Frontal cortex (tissue), 3 donors: ENCODE measurements at regions not wholly inside any gene's neighbourhood (a gene's known extent, or its start where the extent isn't known, plus 50 kb on each side); places are given as distances from the start of the nearest gene placed in this dataset.
"Not testable (repeated sequence)": the region's sequence is repeated elsewhere in the genome, so short reads cannot be mapped to it uniquely, and the experiment has no call there.

Experiments
- DNase-seq, 2 donors: peaks; one replicate each; pipeline ENCODE4 v3.0.0; 2012; ENCODE audit warnings: low spot score in 2 of 2
- FAIRE-seq: peaks from 2 replicates; lab custom pipeline; 2012; peaks lifted over from hg19 to GRCh38; lab: Jason Lieb, UNC
- donor health status: control.
- donor health status: control.
- donor health status: control.

DNA sequence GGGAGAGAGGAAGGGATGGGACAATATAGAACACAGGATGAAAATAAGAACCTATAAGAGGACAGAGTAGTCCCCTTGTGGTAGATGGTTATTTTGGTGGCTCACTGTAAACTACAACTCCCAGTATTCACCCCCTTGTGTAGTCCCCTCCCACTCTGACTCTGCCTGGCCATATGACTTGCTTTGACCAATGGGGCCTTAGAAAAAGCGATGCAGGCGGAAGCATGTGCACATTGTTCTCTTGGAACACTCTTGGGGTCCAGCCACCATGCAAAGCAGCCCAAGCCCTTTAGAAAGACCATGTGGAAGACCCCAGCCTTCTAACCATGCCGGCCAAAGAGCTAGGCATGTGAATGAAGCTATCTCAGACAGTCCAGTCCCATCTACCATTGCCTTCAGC lies 415.0 kb downstream of the BCOR start:
- FAIRE-seq: no peak
- DNase-seq: no peak

GRCh38 chrX:39688219-39688575 lies 409.6 kb downstream of the BCOR start:
- FAIRE-seq (no peak), DNase-seq (no peak)

DNA sequence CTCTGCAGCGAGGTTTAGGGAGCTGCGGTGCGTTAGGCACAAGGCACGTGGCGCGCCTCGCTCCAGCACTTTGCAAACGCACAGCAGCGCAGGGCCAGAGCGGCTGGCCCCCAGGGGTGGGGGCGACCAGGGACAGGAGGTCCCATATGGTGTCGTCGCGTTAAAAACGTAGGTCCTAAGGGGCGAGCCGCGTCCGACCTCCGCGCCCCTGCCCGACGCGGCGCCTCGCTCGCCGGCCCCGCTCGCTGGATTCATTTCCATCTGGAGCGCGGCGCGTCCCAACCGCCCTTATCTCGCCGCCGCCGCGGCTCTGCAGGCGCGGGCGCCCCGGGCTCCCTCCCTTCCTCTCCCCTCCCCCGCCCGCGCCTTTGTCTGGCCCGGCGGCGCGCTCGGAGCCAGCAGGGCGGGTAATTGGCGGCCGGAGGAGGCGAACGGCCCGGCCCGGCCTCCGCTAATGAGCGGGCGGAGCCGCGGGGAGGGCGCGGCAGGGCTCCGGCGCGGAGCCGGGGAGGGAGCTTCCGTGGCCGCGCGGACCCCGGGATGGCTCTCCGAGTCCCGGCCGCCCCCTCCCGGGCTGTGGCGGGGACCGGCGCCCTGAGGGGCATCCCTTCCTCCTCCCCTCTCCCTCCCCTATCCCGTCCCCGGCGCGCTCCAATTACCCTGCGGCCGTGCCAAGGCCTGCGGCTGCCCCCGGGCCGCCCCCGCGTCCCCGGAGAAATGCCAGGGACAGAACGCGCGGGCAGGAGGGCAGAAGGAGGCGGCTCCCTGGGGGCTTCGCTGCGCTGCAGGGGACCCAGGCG lies 409.0 kb downstream of the BCOR start:
- peak; percentile 71 to 81 for DNase-seq
- FAIRE-seq: no peak

GRCh38 chrX:39689376-39690104 lies 408.2 kb downstream of the BCOR start:
- DNase-seq (peak in 1 of 2 donors; percentile 29), FAIRE-seq (no peak)

DNA sequence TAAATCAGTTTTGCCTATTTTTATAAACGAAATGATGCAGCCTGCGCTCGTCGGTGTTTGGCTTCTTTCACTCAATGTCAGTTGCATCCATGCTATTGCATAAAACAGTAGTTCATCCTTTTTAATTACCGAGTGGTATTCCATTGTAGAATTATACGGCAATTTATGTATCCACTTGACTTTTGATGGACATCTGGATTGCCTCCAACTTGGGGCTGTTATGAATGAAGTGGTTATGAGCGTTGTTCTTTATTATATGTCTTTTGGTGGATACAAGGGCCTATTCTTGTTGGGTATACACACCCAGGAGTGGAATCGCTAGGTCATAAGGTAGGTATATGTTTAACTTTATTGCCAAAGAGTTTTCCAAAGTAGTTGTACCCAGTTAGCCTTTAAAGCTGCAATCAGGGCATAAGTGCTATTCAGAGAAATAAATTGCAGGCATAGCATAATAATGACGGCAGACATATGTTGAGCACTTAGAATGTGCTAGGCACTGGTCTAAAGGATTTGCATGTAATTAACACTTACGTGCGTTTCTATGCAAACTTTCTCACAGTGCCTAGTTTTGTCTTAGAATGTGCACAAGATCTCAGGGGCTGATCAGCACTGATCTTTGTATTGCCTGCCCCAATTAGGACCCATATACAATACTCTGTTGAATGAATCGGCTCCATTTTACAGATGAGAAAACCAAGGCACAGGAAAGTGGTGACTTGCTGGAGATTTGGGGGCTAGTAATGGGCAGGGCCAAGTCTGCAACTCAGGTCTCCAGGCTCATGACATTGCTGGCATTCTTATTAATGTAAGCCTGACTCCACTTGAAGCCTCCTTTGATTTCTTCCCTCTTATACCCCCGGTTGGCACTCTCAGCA lies 407.0 kb downstream of the BCOR start:
- FAIRE-seq (no peak), DNase-seq (no peak)

- no peak for FAIRE-seq
- no peak for DNase-seq
Measured at GRCh38 chrX:39691724-39692123, 406.0 kb downstream of the BCOR start.

- DNase-seq (no peak), FAIRE-seq (no peak)
Measured at GRCh38 chrX:39692796-39693195, 405.0 kb downstream of the BCOR start.

- FAIRE-seq (no peak), DNase-seq (no peak)
Measured at GRCh38 chrX:39693298-39693697, 404.5 kb downstream of the BCOR start.

GRCh38 chrX:39702636-39703035 lies 395.1 kb downstream of the BCOR start:
- FAIRE-seq: not testable (repeated sequence)

GRCh38 chrX:39703307-39703706 lies 394.5 kb downstream of the BCOR start:
- DNase-seq (no peak), FAIRE-seq (no peak)

More at GRCh38 chrX:39702636-39703035, 395.1 kb downstream of the BCOR start:
- DNase-seq: not testable (repeated sequence)

DNA sequence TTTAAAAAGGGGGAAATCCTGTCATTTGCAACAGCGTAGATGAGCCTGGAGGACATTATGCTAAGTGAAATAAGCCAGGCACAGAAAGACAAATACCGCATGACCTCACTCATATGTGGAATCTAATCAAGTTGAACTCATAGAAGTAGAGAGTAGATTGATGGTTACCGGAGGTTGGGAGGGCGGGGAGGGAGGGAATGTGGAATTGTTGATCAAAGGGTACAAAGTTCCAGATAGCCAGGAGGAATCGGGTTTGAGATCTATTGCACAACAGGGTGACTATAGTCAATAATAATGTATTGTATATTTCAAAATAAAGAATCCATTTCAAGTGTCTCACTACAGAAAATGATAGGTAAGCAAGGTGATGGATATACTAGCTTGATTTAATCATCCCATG lies 393.2 kb downstream of the BCOR start:
- DNase-seq (no peak), FAIRE-seq (no peak)

GRCh38 chrX:39705290-39705689 lies 392.5 kb downstream of the BCOR start:
- no peak for FAIRE-seq
- DNase-seq: peak in 1 of 2 donors; percentile 24

- no peak for FAIRE-seq
- no peak for DNase-seq
Measured at GRCh38 chrX:39709364-39709763, 388.4 kb downstream of the BCOR start.

GRCh38 chrX:39709812-39710211 lies 387.9 kb downstream of the BCOR start:
- DNase-seq (no peak), FAIRE-seq (no peak)

- no peak for DNase-seq
- no peak for FAIRE-seq
Measured at GRCh38 chrX:39710776-39711175, 387.0 kb downstream of the BCOR start.

DNA sequence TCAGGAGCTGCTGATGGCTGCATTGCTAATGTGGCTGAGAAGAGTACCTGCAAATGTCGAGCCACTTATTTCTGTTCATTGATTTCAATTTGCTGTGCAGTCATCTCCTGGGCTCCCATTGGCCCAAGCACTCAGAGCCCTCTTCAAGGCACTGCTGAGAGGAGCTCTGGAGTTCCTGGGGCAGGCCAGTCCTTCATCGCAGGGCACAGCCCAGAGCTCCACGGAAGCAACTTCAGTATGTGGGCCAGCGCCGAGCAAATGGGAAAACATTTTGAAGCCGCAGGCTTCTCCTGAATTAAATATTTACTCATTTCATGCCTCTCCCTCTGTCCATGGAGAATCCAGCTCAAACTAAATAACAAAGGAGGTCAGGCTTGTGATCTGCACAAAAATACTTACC lies 383.3 kb downstream of the BCOR start:
- no peak for DNase-seq
- no peak for FAIRE-seq

DNA sequence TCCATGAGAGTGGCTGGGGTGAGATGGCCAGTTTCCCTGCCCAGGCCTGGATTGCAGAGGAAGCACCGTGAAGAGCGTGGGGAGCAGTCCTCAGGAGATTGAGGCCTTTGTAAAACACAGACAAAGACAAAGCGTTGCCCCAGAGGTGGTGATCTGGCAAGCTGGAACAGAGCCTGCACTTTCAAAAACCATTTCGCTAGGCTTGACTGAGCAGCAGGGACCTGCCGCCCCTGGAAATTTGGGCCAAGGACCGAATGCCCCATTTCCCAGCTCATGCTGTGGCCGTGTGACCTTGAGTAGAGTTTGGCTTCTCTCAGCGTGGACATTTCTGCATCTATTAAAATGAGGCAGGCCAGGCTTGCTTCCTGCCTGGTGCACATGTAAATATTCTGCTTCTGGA lies 381.4 kb downstream of the BCOR start:
- FAIRE-seq (no peak), DNase-seq (no peak)

DNA sequence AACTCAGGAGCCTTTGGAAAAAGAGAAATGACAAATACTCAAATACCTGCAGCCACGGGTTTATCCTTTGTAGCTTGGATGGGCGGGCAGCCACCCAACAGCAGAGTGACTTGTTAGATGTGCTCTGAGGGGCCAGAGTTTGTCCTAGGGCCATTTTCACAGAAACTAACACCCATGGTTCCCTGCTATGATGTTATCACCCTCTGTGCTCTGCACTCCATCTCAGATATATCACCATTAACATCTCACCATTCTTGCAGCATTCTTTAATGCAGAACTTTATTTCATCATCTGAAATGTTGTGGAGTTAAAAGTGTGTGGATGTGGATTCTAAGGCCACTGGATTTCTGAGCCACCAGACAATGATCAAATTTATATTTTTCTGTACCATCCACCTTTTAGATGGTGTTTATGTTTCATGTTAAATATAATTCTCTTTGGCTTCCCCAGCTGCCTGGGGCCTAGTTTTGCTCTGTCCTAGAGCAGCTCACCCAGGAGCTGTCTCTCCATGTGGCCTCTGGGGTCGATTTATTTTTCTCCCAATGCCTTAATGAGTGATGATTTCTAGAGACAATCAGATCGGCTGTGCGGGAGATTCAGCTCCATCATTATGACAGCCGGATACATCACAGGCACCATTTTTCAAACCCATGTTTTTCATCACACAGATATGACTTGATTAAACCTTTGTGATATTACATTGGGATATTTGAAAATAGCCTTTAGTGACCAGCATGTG lies 380.8 kb downstream of the BCOR start:
- DNase-seq: no peak
- FAIRE-seq: no peak

DNA sequence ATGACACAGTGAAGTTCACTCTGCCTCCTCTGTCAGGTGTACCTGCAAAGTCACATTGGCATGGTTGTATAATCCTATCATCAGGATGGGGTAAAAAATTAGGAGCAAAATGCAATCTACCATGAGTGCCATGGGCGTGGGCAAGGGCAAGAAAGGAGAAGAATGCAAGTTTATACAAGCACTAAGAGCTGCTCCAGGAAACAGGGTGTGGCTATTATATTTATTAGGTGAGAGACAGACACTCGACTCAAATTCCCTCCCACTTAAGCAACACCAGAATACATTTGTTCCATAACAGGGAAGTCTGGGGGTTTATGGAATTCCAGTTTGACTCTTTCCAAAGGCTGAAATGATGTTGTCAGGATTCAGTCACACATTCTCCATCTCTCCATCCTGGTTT lies 378.8 kb downstream of the BCOR start:
- DNase-seq: no peak
- no peak for FAIRE-seq

GRCh38 chrX:39720945-39721344 lies 376.8 kb downstream of the BCOR start:
- DNase-seq (no peak), FAIRE-seq (no peak)
